PFSK-1 (cell line): ENCODE measurements at regions not wholly inside any gene's neighbourhood (a gene's known extent, or its start where the extent isn't known, plus 50 kb on each side); places are given as distances from the start of the nearest gene placed in this dataset.

Experiments
- POLR2AphosphoS5 ChIP-seq: IDR thresholded peaks from 2 replicates; pipeline ENCODE4 v1.6.1; 2012; ENCODE audit warnings: low read depth, mild to moderate bottlenecking, control low read depth, low read length, moderate library complexity
- REST ChIP-seq, 2 experiments: IDR thresholded peaks; 2 replicates each; pipeline versions ENCODE4 v1.6.1 to v1.8.0; 2011 to 2012; ENCODE audit warnings: low read depth in 2 of 2, low read length in 2 of 2, control low read depth in 1 of 2, inconsistent platforms in 1 of 2, mild to moderate bottlenecking in 1 of 2, moderate library complexity in 1 of 2; ENCODE audit not compliant: insufficient read depth in 1 of 2
- SIN3A ChIP-seq: IDR thresholded peaks from 2 replicates; pipeline ENCODE4 v1.6.1; 2012; ENCODE audit warnings: mild to moderate bottlenecking, low read length, moderate library complexity, borderline replicate concordance; ENCODE audit not compliant: insufficient read depth
- TAF1 ChIP-seq: IDR thresholded peaks from 2 replicates; pipeline ENCODE4 v1.6.1; 2012; ENCODE audit warnings: low read length, control low read depth, borderline replicate concordance; ENCODE audit not compliant: insufficient read depth

DNA sequence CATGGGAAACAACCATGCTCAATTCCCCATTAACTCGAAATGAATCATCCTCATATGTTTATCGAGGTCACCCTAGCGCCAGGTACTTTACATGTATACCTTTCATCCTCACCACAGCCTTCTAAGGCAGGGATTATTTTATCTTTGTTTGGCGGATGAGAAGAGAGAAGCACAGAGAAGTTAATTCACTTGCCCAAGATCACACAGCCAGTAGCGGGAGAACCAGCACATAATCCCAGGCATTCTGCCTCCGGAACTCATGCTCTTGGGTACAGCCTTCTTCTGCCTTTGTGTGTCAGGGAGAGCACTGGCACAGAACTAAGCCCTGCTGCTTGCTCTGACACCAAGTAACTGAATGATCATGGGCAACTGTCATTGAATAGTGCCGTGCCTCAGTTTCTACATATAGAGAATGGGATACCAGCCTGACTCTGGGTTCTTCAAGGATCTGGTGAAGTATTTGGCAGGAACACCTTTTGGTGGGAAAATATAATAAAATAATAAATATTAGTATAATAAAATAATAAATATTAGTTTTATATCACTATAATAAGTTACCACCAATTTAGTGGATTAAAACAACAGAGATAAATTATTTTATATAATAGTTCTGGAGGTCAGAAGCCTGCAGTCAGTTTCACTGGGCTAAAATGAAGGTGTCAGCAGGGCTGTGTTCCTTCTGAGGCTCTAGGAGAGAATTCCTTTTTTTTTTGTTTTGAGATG lies 220.9 kb downstream of the AACS start:
- no peak for TF ChIP-seq SIN3A
- no peak for TF ChIP-seq TAF1
- no peak for TF ChIP-seq REST (IDR thresholded peaks at IDR 0.05; ENCODE audit: insufficient read depth in 1 of 2, low read depth in 2 of 2, low read length in 2 of 2)
- TF ChIP-seq POLR2AphosphoS5 = no peak
